Activated CD4-positive, alpha-beta T cell treated with anti-CD3 and anti-CD28 coated beads, Interleukin-2, Interleukin-6, amounts not matched to agents 100 ng/mL and 50 ng/mL, durations not matched to agents 16 hours and 8 hours (primary cell): ENCODE measurements at regions not wholly inside any gene's neighbourhood (a gene's known extent, or its start where the extent isn't known, plus 50 kb on each side); places are given as distances from the start of the nearest gene placed in this dataset.

Experiments used
- DNase-seq: peaks from one replicate; pipeline ENCODE4 v3.0.0-alpha.2; 2020

DNA sequence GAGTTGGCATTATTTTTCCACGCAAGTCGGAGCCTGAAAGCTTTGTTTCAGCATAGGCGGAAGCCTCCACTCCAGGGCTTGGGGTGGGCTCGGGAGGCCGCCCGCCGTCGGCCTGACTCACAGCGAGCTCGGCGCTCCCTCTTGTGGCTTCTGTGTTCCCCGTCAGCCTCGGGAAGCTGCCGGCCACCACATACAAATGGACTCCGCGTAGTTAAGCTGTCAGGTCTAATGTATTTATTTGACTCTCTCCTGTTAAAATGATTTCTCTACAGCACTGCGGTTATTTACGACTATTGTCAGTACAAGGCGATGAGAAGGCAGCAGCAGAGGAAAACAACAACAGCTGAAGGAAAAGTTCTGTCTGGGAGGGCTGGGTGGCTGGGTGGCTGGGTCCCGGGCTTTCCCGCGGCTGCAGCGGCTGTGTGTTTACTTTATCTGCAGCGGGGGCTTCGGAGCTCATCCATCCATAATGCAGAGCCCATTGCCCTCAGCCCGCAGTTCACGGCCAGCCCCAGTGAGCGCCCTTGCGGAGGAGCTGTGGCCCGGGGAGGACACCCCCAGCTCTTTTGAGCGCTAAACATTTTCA lies 375.7 kb upstream of the CAMK1G start:
- DNase-seq = peak; percentile 23

DNA sequence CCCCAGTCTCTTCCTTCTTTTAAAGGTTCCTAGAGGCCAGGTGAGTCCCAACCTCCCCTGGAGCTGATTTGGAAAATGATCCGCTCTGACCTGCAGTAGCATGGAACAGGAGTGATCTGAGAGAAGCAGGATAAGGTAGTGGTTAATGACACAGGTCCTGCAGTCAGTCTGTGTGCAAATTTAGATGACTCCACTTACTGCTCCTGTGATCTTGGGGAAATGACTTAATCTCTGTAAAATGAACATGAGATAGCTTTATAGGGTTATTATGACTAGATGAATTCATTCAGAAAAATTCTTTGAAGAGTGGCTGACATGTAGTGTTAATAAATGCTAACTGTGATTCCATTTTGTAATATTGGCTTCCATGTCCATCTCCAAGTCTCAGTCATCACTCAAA lies 374.9 kb upstream of the CAMK1G start:
- no peak for DNase-seq

DNA sequence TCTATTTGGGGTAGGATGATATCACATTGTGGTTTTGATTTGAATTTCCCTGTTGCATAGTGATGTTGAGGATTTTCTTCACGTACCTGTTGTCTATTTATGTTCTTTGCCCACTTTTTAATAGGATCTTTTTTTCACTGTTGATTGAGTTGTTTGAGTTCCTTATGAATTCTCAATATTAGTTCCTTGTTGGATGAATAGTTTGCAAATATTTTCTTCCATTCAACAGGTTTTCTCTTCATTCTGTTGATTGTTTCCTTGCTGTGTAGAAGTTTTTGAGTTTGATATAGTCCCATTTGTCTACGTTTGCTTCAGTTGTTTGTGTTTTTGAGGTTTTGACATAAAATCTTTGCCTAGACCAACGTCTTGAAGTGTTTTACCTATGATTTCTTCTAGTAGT lies 369.5 kb upstream of the CAMK1G start:
- DNase-seq = no peak

DNA sequence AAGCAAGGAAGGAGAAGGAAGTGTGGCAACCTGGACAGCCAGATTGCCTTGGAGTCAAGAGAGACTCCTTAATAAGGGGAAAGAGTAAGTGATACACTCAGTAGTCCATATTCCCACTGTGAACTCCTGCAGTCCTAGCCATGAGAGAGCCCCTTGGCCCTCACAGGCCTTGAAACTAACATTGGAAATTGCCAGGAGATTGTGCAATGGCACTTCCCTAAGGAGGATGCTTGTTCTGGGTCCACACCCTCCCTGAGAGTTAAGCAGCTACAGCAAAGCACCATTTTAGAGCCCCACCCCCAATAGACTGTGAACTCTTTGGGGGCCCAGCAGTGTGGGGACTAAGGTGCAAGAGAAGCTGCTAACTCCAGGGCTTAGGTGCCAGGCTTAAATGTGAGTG lies 367.7 kb upstream of the CAMK1G start:
- DNase-seq = no peak

DNA sequence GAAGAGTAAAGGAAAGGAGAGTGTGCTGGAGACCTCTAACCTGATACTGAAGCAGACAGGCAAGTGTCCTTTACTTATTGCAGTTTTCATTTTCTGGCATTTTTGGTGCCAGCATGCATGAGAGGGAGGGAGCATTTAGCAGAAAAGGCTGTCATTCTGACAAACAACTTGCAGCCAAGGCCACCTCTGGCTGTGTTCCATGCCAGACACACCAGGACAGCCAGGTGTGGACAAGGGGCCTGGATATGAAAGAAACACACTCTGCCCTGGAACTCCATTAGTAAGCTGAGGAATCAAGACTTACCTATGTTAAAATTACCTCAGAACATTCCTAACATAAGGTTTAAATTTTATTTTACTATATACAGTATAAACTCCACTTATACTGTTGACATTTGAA lies 365.4 kb upstream of the CAMK1G start:
- no peak for DNase-seq

DNA sequence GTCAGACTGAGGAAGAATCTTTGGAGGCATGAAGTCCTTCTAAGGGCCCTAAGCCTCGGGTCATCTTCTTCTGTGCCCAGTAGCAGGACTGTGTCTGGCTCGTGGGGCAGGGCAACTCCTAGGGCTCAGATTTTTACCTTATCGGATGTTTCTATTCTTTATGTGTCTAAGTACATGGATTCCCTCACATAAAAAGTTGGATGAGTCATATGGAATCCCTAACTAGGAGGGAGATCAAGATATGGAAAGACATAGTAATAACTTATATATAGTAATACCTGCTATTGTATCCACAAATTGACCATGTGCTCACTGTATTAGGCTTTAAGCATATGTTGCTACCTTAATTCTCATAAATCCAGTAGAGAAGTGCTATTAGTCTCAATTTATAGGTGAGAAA lies 364.5 kb upstream of the CAMK1G start:
- DNase-seq = no peak

DNA sequence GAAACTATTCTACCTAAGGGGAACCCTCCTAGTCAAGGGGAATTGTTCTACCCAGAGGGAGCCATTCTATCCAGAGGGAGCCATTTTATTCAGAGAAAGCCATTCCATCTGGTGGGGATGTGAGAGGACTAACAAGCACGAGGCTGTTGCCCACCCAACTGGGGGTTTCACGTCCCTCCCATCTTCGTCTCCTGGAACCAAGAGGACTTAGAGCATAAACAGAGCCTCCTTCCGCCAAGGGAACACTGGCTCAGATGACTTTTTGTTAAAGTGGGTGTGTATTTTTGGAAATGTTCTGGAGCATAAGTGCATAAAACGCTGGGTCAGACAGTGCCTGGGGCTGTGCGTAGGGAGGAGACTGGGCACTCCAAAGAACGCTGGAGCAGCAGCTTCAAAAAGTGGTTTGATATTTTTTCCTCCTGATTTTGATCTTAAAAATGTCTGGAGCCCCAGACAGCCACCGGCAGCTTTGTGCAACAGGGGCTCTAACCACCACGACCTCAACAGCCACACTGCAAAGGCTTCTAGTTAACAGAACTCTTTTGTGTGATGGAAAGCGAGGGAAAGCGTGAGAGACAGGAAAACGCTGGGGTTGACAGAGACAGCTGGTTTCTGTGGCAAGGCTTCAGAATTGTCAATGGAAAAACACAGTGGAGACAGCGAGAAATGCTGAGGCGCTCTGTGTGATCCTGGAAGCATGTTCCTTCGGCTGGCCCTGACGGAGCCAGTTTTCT lies 363.6 kb upstream of the CAMK1G start:
- no peak for DNase-seq

DNA sequence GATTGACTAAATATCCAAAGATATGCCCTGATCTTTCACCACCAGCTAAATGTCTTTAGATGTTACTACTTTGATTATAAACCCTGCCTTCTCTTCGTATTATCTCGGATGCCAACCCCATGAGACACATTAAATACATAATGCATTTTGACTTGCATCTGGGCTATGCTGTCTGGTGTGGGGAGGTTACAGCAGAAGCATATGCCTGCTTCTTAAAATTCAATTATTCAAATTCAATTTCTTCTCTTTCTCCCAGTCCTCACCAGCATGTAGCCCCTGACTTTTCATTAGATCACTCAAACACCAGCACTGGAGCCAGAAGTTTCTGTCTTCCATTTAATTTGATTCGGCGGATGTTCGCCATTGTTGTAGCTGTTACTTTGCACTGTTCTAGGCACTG lies 360.7 kb upstream of the CAMK1G start:
- DNase-seq = no peak

DNA sequence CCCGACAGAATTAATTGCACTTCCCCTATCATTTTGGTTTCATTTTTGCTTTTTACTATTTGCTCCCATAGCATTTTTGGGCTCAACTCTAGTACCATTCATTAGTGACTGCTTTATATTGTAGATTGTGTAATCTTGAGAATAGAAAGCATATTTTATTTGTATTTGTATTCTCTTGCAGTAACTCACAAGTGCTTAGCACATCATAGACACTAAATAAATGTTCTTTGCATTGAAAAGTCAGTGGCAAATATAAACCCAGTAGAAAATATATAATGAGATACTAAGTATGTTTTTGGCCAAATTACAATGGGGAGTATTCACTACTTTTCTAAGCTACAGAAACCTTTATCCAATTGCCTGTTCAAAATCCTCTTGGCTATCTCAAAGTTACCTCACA lies 359.7 kb upstream of the CAMK1G start:
- DNase-seq = no peak

DNA sequence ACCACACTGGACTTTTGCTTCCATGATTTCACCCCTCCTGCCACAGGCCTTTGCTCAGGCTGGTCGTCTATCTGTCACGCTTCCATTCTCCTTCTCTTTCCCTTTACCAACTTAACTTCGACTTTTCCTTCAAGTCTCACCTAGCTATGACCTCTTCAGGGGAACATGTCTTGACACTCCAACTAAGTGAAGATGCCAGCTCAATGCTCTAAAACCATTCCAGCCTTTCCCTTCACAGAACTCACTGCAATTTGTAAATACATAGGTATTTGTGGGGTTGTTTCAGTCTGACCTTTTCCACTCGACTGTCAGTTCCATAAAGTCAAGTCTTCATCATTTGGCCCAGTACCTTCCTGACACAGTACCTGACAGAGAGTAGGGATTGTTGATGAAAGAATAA lies 358.6 kb upstream of the CAMK1G start:
- no peak for DNase-seq

DNA sequence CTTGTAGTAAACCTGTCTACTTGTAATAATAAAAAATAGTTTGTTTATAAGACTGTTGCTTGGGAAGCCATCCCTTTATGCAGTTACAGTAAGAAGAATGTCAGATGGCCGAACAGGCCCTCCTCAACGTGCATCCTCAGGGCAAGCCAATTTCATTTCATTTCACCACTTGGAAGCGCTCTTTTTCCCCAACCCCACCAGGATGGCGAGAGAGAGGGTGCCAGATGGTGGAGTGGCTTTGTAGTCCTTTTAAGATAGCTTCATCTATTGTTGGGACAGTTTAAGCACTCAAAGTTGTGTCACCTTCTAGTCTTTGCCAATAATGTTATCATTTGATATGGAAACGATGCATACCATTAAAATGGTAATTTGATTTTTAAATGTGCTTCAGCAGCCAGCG lies 356.3 kb upstream of the CAMK1G start:
- DNase-seq = no peak

DNA sequence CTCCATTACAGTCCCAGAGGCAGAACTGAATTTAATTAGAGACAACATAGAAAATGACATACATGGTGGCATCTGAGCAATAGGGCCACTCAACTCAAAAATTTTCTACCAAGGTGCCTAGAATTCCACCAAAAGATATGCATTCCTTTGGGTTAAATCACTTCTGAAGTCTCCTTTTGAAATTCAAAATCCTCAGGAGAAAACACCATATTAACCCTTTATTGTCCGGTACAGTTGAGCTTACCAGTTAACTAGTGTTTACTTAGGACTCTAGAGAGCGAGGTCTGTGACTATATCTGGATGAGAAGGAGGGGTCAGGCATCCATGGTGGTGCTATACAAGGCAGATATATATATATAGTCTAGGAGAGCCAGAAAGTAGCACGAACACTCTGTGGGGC lies 355.6 kb upstream of the CAMK1G start:
- no peak for DNase-seq

DNA sequence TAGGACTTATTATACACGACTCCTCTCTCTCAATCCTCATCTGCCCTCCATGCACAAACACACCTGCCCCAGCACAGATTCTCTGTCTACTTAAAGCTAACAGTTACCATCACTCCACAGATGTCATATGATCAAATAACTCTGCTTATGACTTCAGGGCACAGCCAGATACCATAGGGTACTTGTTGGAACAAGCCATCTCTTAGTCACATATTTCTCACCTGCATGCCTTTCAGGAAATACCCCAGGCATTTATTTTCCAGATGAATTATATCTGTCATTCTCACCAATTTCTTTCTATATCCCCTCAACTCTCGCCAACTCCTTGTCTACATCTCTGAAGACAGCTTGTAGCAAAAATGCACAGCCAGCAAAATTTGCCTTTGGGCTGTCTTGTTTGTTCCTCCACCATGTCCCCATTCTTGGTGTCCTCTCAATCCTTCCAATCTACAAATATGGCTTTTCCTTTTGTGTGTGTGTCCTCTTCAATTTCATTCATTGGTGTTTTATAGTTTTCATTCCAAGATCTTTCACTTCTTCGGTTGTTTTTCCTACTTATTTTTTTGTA lies 353.9 kb upstream of the CAMK1G start:
- DNase-seq = no peak

DNA sequence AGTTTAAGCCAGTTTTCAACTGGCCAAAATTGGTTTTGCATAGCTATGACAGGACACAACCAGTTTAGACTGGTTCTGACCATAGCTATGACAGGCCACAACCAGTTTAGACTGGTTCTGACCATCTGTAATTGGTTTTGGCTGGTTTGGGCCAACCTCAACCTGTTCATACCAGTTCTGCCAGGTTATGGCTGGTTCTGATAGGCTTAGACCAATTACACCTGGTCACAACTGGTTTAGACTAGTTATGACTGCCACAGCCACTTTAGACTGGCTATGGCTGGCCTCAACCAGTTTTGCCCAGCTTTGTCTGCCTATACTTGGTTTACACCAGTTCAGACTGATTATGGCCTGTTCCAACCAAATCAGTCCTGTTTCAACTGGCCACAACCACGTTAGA lies 353.2 kb upstream of the CAMK1G start:
- no peak for DNase-seq

DNA sequence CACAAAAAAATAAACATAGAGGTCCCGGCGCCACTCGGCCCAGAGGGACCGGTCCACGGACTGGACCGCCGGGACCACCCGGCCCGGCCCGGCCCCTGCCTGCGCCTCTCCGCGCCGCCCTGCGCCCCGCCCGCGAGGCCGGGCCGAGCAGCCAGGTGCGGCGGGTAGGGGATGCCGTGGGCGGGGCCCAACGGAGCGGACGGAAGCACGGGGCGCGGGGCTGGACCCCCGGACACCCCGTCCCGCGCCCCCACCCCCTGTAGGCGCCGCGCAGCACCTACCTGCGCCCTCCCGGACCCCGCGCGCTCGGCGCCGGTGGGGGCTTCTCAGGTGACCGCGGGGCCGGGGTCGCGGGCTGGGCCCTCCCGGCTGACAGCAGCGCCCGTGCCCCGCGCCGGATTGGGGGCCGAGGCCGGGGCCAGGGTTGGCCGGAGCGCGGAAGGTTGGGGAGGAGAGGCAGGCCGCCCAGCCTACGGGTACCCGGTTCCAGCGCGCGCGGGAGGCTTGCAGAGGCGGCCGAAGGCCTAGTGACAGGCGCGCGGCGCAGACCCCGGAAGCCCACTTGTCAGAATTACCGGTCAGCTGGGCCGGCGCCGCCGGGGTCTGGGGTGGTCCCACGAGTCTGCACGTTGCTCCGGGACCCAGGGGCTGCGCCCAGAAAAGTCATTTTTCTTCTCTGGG lies 351.9 kb upstream of the CAMK1G start:
- DNase-seq = no peak

DNA sequence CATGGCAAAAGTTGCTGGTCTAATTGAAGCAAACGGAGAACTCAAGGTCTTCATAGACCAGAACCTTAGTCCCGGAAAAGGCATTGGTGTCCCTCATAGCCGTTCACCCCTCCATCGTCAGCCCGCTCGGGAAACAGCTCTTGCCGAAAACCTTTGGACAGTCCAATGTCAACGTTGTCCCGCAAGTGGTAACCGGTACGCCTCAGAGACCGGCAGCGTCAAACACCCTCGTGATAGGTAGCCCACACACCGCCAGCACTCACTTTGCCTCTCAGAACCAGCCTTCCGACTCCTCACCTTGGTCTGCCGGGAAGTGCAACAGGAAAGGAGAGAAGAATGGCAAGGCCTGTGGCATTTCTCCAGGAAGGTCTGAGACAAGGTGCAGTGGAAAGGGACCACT lies 351.3 kb upstream of the CAMK1G start:
- no peak for DNase-seq

DNA sequence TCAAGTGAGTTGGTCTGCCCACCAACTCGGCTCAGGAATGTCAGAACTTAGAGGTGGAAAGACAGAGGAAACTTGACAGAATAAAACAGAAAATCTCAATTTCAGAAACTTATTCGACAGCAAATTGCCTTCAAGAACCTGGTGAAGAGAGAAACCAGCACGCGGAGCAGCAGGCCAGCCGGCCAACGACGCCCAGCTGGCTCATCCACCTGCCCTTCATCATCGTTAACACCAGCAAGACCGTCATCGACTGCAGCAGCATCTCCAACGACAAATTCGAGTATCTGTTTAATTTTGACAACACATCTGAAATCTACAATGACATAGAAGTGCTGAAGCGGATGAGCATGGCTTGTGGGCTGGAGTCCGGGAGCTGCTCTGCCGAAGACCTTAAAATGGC lies 350.8 kb upstream of the CAMK1G start:
- DNase-seq = no peak

DNA sequence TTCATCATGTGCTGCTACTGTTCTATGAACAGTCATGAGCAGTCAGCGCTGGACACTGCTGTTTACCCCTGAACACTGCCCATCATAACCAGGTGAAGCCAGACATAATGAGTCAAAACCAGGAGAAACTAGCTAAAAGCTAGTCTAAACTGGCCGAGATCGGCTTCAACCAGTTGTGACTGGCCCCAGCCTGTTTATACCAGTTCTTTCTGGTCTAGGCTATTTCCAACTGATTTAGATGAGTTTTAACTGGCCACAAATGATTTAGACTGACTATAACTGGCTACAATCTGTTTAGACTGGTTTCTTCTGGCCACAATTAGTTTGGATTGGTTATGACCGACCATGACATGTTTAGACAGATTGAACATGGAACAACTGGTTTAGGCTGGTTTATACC lies 348.3 kb upstream of the CAMK1G start:
- DNase-seq = no peak

DNA sequence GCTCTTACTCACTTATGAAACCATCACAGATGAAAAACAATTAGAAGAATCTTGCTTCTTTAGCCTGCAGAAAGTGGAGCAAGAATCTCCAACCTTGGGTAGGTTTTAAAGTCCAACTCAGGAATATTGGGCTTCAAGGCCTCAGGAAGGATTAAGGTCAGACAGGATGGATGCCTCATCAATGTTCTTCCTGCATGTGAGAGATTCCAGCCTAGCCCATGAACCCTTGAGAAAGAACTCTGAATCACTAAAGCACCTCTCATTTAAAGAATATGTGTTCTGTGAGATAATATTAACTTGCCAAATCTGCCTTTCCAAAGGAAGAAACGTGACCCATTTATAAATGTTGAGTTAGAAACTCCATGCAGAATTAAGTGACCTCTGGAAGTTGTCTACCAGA lies 345.2 kb upstream of the CAMK1G start:
- DNase-seq = no peak

DNA sequence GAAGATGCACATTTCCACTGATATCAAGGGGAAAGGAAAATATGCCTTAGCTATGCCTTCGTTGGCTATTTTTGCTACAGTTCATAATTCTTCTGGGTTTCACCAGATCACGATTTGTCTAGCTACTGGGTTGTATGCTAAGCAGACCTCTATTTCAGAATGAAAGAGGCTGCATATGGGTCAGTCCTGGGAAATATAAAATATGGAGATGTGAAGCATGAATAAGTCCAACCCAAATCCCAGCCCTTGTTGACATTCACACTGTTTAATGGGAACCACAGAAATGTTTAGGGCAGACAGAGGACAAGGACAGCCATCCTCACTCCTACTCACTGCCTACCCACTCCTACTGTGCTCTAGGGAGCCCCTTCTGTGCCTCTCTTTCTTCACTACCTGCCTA lies 343.2 kb upstream of the CAMK1G start:
- no peak for DNase-seq

DNA sequence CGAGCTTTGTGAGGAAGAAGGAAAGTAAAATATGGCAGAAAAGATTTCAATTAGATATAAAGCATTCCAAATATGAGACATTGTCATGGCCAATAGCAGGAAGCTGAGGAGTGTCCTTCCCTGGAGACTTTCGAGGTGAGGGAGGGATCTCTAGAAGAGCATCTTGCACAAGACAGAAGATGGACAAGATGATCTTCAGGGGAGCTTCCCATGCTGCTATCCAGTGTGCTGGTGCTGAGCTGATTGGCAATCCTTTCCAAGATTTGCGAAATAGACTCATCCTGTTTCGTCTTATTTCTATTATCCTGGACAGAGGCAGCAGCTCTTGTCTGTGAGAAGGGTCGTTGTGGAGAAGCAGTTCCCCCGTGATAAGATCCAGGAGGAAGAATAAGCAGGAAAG lies 342.0 kb upstream of the CAMK1G start:
- no peak for DNase-seq

DNA sequence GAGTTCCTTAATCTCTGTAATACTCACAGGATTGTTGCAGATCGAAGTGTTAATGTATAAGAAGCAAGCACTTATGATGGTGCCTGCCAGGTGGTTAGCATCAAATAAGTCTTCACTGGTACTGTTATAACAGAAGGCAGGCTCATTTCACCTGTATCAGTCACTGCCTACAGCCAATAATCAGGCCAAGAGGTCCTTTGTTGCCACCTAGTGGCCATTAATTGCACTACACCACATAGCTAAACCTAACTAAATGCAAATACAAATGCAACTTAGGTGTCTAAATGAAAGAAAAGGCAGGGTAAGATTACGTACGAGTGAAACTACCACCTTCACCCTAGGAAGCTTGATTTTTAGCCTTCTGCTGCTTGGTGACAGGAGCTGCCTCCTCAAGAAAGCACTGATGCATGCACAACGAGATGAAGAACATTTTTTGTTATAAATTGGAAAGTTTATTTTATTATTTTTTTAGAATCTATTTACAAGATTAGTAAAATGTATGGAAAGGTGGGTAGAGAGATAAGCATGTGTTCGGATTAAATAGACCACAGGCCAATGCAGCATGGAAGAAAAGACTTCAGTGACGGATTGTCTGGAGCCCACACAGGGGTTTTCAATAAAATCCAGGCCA lies 334.8 kb upstream of the CAMK1G start:
- DNase-seq = peak; percentile 65

DNA sequence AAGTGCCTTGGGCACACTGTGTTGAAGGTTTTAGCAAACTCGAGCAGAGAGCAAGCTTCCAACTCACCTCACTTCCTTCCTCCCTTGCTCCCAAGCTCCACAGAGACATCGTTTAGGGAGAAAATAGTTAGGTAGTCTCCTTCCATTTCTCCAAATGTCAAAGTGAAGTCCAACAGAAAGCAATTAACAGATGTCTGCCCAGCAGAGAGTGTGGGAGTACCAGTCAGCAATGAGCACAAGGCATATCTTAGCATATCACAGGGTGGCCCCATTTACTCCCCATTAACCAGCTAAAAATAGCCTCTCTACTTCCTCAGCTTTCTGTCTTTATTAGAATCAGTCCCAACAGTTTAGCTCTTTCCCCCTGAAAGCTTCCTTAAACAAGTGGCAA lies 334.2 kb upstream of the CAMK1G start:
- no peak for DNase-seq
